K562 (cell line): ENCODE measurements at regions not wholly inside any gene's neighbourhood (a gene's known extent, or its start where the extent isn't known, plus 50 kb on each side); places are given as distances from the start of the nearest gene placed in this dataset.

ENCODE experiments used
- ATAC-seq: fragments of 200-7000 bp; cut with Tn5 transposase; 3 replicates; pipeline ENCODE4 v1.9.1; 2020; ENCODE audit warnings: moderate library complexity
- BruUV-seq: library from RNA; stranded (reverse); fragments of 400-500 nt; replicated peaks from 2 replicates; lab custom pipeline; 2021; lab: Mats Ljungman, UMichigan
- CTCF ChIA-PET: fragments of 300-600 bp; formaldehyde crosslinking; extraction: SDS; loops from one replicate; lab custom pipeline; 2021; ENCODE audit warnings: low intra/inter-chr PET ratio; lab: Yijun Ruan, JAX
- POLR2A ChIA-PET: fragments of 300-600, 350-650 bp; sonication (Branson Sonifier 250); formaldehyde crosslinking; extraction: SDS; loops from one replicate; lab custom pipeline; 2021; ENCODE audit warnings: antibody characterized with exemption, inconsistent platforms; lab: Yijun Ruan, JAX
- DNase-seq, 4 experiments: peaks; one replicate each; pipeline versions ENCODE4 v3.0.0 to v3.0.0-alpha.2; 2011 to 2018; ENCODE audit warnings: low spot score in 3 of 4, mixed read lengths in 3 of 4; ENCODE audit errors: extremely low read depth in 1 of 4
- FAIRE-seq: peaks from 2 replicates; lab custom pipeline; 2011; peaks lifted over from hg19 to GRCh38; lab: Jason Lieb, UNC
- H2AFZ ChIP-seq: 2 replicates; pipeline ENCODE4 v1.6.0; 2011; ENCODE audit warnings: low read depth, low read length, control low read depth, inconsistent platforms
- H3K27ac ChIP-seq: fragments of 200-600 bp; 3 replicates; pipeline ENCODE4 v1.8.0; 2011; ENCODE audit warnings: low read depth, mild to moderate bottlenecking, control low read depth, inconsistent platforms, low read length, moderate library complexity, mixed read lengths; ENCODE audit errors: extremely low read depth
- H3K27me3 ChIP-seq, 2 experiments: fragments of 300-600 bp in 1 of 2; 2 replicates in 1 of 2; 3 replicates in 1 of 2; pipeline versions ENCODE4 v1.6.0 to v1.8.0; 2011; ENCODE audit warnings: inconsistent platforms in 2 of 2, low read length in 2 of 2, mild to moderate bottlenecking in 1 of 2, mixed read lengths in 1 of 2, moderate library complexity in 1 of 2; ENCODE audit not compliant: control insufficient read depth in 2 of 2, insufficient read depth in 2 of 2
- H3K36me3 ChIP-seq: fragments of 300-600 bp; 3 replicates; pipeline ENCODE4 v1.8.0; 2011; ENCODE audit warnings: mild to moderate bottlenecking, low read length, inconsistent platforms; ENCODE audit not compliant: control insufficient read depth, insufficient read depth
- H3K4me1 ChIP-seq, 2 experiments: fragments of 200-600 bp in 1 of 2; replicated peaks in 1 of 2; 2 replicates in 1 of 2; 3 replicates in 1 of 2; pipeline versions ENCODE4 v1.5.1 to v1.8.0; 2011; ENCODE audit warnings: inconsistent platforms in 2 of 2, low read length in 2 of 2, mild to moderate bottlenecking in 1 of 2, mixed read lengths in 1 of 2, moderate library complexity in 1 of 2; ENCODE audit not compliant: control insufficient read depth in 2 of 2, insufficient read depth in 2 of 2
- H3K4me2 ChIP-seq: 2 replicates; pipeline ENCODE4 v1.6.1; 2011; ENCODE audit warnings: low read length, control low read depth, inconsistent platforms, mixed read lengths; ENCODE audit not compliant: insufficient read depth
- H3K4me3 ChIP-seq: fragments of 200-600 bp; sonication (generic), shearing (Covaris generic); 2 replicates; pipeline ENCODE4 v1.5.1; 2016; ENCODE audit warnings: control low read depth, inconsistent platforms
- H3K79me2 ChIP-seq: fragments of 200-600 bp; 3 replicates; pipeline ENCODE4 v1.8.0; 2011; ENCODE audit warnings: low read length, inconsistent platforms; ENCODE audit not compliant: control insufficient read depth, insufficient read depth
- H3K9ac ChIP-seq, 2 experiments: 2 replicates each; pipeline versions ENCODE4 v1.6.0 to v1.6.1; 2011; ENCODE audit warnings: low read depth in 2 of 2, low read length in 2 of 2, control low read depth in 1 of 2, inconsistent platforms in 1 of 2, mild to moderate bottlenecking in 1 of 2, mixed read lengths in 1 of 2; ENCODE audit not compliant: insufficient read depth in 1 of 2
- H3K9me1 ChIP-seq: one replicate; pipeline ENCODE4 v1.6.0; 2011; ENCODE audit warnings: inconsistent platforms, mild to moderate bottlenecking, low read length, moderate library complexity; ENCODE audit not compliant: control insufficient read depth, insufficient read depth
- H3K9me3 ChIP-seq: replicated peaks from 2 replicates; pipeline ENCODE4 v1.5.1; 2011; ENCODE audit warnings: low read depth, low read length, inconsistent platforms; ENCODE audit not compliant: control insufficient read depth, insufficient read depth
- H4K20me1 ChIP-seq: replicated peaks from 2 replicates; pipeline ENCODE4 v1.6.1; 2011; ENCODE audit warnings: low read length, inconsistent platforms, mixed read lengths; ENCODE audit not compliant: control insufficient read depth, insufficient read depth
- EZH2 ChIP-seq: IDR thresholded peaks from 2 replicates; pipeline ENCODE4 v1.6.1; 2012; ENCODE audit warnings: low read depth, mild to moderate bottlenecking, inconsistent platforms, low read length, borderline replicate concordance
- HDAC2 ChIP-seq: fragments of 450-650 bp; IDR thresholded peaks from 2 replicates; pipeline ENCODE4 v1.6.1; 2016; ENCODE audit warnings: mild to moderate bottlenecking
- NFE2 ChIP-seq: IDR thresholded peaks from 2 replicates; pipeline ENCODE4 v1.6.1; 2014; ENCODE audit warnings: antibody characterized with exemption, low read depth
- POU5F1 ChIP-seq: fragments of 150-350 bp; IDR thresholded peaks from 2 replicates; pipeline ENCODE4 v1.6.1; 2014; ENCODE audit warnings: borderline replicate concordance, low read length, low read depth, mild to moderate bottlenecking; ENCODE audit not compliant: partially characterized antibody
- RHOXF2B ChIP-seq: fragments of 250-450 bp; sonication (Bioruptor Pico); conservative IDR thresholded peaks from 2 replicates; pipeline ENCODE4 v1.5.1; 2021
- XRCC5 ChIP-seq: fragments of 200-400 bp; formaldehyde crosslinking; IDR thresholded peaks from 2 replicates; pipeline ENCODE4 v1.6.1; 2017; ENCODE audit warnings: low read depth, mild to moderate bottlenecking, low read length
- ZNF274 ChIP-seq: IDR thresholded peaks from 2 replicates; pipeline ENCODE4 v1.6.1; 2011; ENCODE audit warnings: low read depth, mild to moderate bottlenecking, low read length, moderate library complexity, borderline replicate concordance
- in situ Hi-C: fragments of 300-500 bp; cut with MboI; formaldehyde crosslinking; loops from 4 replicates; pipeline ENCODE4 v1.15.0; 2018; ENCODE audit warnings: inconsistent platforms, mixed read lengths
- intact Hi-C: fragments of 100-400 bp; cut with micrococcal nuclease; formaldehyde crosslinking; loops from 2 replicates; pipeline ENCODE4 v1.14.2; 2022
- TF ChIP-seq, protein P1 (sequence below): fragments of 450-650 bp; conservative IDR thresholded peaks from 2 replicates; pipeline ENCODE4 v1.6.1; 2016; ENCODE audit warnings: missing genetic modification characterization, low read depth, mild to moderate bottlenecking, control low read depth, missing compliant biosample characterization
- TF ChIP-seq, protein P2 (sequence below), 2 experiments: fragments of 450-650 bp in 1 of 2; sonication (generic) in 1 of 2; formaldehyde crosslinking in 1 of 2; IDR thresholded peaks; 2 replicates each; pipeline versions ENCODE4 v1.7.1 to v1.9.0; 2016 to 2022; ENCODE audit warnings: inconsistent platforms in 1 of 2, mild to moderate bottlenecking in 1 of 2, missing genetic modification reagents in 1 of 2
- TF ChIP-seq, protein P3 (sequence below): fragments of 150-350 bp; conservative IDR thresholded peaks from 2 replicates; pipeline ENCODE4 v1.6.1; 2014; ENCODE audit warnings: low read length

DNA sequence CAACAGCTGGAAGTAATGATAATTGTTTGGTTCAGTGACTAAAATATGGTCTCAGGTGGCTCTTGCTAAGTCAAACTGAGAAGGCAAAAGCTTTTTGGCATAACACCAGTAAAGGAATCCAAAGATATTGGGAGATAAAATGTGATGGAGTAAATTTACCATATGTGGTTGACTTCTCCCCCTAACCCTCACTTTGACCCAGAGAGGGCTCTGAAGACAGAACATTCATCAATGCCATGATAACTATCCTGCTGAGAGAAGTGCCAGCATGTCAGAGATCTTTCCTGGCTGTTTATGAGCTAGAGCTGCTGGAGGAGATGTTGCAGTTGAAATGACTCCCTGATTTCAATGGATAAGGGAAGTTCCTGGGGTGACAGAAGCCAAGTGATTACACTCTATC lies 213.4 kb downstream of the SPCS3 start:
- no TSS peak for BruUV-seq
- H3K4me1 ChIP-seq = no peaks in the 10 kb centered on the region
- H3K27me3 ChIP-seq = no peaks in the 10 kb centered on the region
- H3K36me3 ChIP-seq = no peaks in the 10 kb centered on the region
- no peaks in the 10 kb centered on the region for H3K9me3 ChIP-seq
- intact Hi-C loops = no loop called here
- no peaks in the 10 kb centered on the region for H4K20me1 ChIP-seq
- H3K4me3 ChIP-seq = no peak overlapping the region
- no peaks in the 10 kb centered on the region for H3K79me2 ChIP-seq
- in situ Hi-C loops = no loop called here
- H3K9me1 ChIP-seq = no peaks in the 10 kb centered on the region
- DNase-seq (no peak), ATAC-seq (no peak), FAIRE-seq (no peak)
- no peak overlapping the region for H3K27ac ChIP-seq
- POLR2A ChIA-PET = no interaction called here
- no peak overlapping the region for H3K9ac ChIP-seq
- H3K4me2 ChIP-seq = no peak overlapping the region
- CTCF ChIA-PET = no interaction called here
- no peak overlapping the region for H2AFZ ChIP-seq
- TF ChIP-seq NFE2 = no peak
- TF ChIP-seq RHOXF2B (CRISPR knock-in tag) = no peak
- TF ChIP-seq, protein P1, sequence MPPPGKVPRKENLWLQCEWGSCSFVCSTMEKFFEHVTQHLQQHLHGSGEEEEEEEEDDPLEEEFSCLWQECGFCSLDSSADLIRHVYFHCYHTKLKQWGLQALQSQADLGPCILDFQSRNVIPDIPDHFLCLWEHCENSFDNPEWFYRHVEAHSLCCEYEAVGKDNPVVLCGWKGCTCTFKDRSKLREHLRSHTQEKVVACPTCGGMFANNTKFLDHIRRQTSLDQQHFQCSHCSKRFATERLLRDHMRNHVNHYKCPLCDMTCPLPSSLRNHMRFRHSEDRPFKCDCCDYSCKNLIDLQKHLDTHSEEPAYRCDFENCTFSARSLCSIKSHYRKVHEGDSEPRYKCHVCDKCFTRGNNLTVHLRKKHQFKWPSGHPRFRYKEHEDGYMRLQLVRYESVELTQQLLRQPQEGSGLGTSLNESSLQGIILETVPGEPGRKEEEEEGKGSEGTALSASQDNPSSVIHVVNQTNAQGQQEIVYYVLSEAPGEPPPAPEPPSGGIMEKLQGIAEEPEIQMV = no peak
- TF ChIP-seq, protein P2, sequence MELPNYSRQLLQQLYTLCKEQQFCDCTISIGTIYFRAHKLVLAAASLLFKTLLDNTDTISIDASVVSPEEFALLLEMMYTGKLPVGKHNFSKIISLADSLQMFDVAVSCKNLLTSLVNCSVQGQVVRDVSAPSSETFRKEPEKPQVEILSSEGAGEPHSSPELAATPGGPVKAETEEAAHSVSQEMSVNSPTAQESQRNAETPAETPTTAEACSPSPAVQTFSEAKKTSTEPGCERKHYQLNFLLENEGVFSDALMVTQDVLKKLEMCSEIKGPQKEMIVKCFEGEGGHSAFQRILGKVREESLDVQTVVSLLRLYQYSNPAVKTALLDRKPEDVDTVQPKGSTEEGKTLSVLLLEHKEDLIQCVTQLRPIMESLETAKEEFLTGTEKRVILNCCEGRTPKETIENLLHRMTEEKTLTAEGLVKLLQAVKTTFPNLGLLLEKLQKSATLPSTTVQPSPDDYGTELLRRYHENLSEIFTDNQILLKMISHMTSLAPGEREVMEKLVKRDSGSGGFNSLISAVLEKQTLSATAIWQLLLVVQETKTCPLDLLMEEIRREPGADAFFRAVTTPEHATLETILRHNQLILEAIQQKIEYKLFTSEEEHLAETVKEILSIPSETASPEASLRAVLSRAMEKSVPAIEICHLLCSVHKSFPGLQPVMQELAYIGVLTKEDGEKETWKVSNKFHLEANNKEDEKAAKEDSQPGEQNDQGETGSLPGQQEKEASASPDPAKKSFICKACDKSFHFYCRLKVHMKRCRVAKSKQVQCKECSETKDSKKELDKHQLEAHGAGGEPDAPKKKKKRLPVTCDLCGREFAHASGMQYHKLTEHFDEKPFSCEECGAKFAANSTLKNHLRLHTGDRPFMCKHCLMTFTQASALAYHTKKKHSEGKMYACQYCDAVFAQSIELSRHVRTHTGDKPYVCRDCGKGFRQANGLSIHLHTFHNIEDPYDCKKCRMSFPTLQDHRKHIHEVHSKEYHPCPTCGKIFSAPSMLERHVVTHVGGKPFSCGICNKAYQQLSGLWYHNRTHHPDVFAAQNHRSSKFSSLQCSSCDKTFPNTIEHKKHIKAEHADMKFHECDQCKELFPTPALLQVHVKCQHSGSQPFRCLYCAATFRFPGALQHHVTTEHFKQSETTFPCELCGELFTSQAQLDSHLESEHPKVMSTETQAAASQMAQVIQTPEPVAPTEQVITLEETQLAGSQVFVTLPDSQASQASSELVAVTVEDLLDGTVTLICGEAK (IDR thresholded peaks at IDR 0.05) = no peak
- TF ChIP-seq, protein P2 (CRISPR knock-in tag; IDR thresholded peaks at IDR 0.05) = no peak
- no peak for TF ChIP-seq XRCC5
- TF ChIP-seq ZNF274 = no peak
- TF ChIP-seq POU5F1 = no peak
- no peak for TF ChIP-seq EZH2
- TF ChIP-seq HDAC2 = no peak
- TF ChIP-seq, protein P3, sequence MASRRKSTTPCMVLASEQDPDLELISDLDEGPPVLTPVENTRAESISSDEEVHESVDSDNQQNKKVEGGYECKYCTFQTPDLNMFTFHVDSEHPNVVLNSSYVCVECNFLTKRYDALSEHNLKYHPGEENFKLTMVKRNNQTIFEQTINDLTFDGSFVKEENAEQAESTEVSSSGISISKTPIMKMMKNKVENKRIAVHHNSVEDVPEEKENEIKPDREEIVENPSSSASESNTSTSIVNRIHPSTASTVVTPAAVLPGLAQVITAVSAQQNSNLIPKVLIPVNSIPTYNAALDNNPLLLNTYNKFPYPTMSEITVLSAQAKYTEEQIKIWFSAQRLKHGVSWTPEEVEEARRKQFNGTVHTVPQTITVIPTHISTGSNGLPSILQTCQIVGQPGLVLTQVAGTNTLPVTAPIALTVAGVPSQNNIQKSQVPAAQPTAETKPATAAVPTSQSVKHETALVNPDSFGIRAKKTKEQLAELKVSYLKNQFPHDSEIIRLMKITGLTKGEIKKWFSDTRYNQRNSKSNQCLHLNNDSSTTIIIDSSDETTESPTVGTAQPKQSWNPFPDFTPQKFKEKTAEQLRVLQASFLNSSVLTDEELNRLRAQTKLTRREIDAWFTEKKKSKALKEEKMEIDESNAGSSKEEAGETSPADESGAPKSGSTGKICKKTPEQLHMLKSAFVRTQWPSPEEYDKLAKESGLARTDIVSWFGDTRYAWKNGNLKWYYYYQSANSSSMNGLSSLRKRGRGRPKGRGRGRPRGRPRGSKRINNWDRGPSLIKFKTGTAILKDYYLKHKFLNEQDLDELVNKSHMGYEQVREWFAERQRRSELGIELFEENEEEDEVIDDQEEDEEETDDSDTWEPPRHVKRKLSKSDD = no peak
